ENCODE measurements at regions not wholly inside any gene's neighbourhood (a gene's known extent, or its start where the extent isn't known, plus 50 kb on each side); places are given as distances from the start of the nearest gene placed in this dataset.
"Not testable (repeated sequence)": the region's sequence is repeated elsewhere in the genome, so short reads cannot be mapped to it uniquely, and the experiment has no call there.

DNA sequence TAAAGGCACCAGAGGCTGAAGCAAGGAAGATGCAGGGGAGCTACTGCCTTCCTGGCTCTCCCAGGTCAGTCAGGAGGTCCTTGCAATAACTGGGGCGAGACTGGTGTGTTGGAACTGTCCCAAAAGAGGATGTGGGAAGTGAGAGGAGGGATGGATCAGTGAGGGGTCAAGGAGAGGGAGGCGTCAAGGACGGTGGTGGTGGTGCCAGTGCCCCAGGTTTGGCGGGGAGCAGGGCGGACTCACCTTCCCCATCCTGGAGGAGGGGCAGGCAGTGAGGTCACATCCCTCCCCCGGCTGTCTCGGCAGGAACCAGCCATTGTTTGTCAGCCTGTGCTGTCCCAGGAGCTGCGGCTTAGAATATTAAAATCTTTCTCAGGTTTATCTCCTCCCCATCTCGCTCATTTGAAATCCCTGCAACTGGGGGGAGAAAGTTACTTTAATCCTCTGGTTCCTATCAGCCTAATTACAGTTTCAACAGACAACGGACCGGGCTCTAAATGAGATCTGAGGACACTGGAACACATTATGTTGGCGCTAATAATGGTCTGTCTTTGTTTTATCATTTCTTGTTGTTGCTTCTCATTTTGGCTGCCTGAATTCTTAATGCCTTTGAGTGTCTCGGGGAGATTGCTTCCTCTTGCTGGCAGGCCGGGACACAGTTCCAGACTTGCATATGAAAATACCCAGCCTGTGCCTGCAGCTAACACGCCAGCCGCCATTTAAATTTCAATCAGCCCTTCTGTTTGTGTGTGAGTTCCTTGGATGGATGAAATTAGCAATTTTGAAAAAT lies 387.5 kb downstream of the RPS24 start:
- DNase-seq (ENCODE audit: low read depth in 4 of 4, low spot score in 2 of 4), result no peak

DNA sequence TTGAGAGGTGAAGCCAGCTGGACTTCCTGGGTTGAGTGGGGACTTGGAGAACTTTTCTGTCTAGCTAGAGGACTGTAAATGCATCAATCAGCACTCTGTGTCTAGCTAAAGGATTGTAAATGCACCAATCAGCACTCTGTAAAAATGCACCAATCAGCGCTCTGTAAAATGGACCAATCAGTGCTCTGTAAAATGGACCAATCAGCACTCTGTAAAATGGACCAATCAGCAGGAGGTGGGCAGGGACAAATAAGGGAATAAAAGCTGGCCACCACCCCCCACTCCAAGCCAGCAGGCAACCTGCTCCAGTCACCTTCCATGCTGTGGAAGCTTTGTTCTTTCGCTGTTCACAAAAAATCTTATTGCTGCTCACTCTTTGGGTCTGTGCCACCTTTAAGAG lies 390.4 kb downstream of the RPS24 start:
- not testable (repeated sequence) for DNase-seq (ENCODE audit: low read depth in 4 of 4, low spot score in 2 of 4)

GRCh38 chr10:78424723-78425122 lies 391.1 kb downstream of the RPS24 start:
- DNase-seq (ENCODE audit: low read depth in 4 of 4, low spot score in 2 of 4), result no peak

DNA sequence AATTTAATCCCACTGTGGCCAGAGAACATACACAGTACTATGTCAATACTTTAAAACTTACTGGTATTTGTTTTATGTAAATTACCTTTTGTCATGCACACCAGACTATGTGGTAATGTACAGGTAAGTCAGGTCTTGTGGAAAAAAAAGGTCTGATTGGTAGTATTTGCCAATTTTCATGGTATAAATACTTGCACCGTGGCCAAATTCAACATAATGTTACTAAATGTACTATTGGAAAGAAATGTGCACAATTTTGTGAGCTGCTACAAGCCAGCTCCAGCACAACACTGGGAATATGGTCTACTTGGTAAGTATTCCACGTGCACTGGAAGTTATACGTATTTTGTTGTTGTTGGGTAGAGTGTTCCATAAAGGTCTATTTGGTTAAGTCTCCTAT lies 392.5 kb downstream of the RPS24 start:
- no peak for DNase-seq (ENCODE audit: low read depth in 4 of 4, low spot score in 2 of 4)

GRCh38 chr10:78427497-78428031 lies 393.9 kb downstream of the RPS24 start:
- DNase-seq (ENCODE audit: low read depth in 4 of 4, low spot score in 2 of 4), result no peak

DNA sequence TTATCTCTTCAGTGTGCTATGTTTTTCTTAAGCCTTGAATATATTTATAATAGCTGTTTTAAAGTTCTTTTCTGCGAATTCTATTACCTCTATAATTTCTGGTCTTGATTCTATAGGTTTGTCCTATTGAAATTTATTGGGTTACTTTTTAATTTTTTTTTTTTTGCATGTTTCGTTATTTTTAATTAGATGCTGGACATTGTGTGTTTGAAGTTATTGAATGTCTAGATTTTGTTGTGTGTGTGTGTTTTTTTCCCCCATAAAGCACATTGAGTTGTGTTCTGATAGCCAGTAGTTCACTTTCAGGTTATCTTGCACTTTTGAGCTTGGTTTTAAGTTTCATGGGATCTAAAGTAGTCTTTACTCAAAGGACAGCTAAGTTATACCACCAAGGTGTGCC lies 394.9 kb downstream of the RPS24 start:
- DNase-seq (ENCODE audit: low read depth in 4 of 4, low spot score in 2 of 4), result no peak

DNA sequence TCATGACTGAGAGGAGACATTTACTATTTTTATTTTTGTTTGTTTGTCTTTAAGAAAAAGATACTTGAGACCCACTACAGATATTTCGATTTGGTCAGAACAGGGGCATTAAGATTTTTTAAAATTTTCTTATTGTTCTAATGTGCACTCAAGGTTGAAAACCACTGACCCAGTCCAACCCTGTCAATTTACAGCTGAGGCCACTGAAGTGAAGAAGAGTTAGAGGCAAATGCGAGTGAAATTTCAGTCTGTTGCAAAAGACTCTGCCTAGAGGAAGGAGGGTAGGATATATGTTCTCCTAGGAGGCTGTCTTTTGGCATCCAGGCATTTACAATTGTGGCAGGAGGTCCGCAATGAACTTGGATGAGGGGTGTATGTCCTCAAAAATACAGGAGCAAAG lies 396.3 kb downstream of the RPS24 start:
- no peak for DNase-seq (ENCODE audit: low read depth in 4 of 4, low spot score in 2 of 4)

- DNase-seq (ENCODE audit: low read depth in 4 of 4, low spot score in 2 of 4), result no peak
Observed at GRCh38 chr10:78432583-78432982, 398.9 kb downstream of the RPS24 start.

- no peak for DNase-seq (ENCODE audit: low read depth in 4 of 4, low spot score in 2 of 4)
Observed at GRCh38 chr10:78433076-78433595, 399.5 kb downstream of the RPS24 start.

DNA sequence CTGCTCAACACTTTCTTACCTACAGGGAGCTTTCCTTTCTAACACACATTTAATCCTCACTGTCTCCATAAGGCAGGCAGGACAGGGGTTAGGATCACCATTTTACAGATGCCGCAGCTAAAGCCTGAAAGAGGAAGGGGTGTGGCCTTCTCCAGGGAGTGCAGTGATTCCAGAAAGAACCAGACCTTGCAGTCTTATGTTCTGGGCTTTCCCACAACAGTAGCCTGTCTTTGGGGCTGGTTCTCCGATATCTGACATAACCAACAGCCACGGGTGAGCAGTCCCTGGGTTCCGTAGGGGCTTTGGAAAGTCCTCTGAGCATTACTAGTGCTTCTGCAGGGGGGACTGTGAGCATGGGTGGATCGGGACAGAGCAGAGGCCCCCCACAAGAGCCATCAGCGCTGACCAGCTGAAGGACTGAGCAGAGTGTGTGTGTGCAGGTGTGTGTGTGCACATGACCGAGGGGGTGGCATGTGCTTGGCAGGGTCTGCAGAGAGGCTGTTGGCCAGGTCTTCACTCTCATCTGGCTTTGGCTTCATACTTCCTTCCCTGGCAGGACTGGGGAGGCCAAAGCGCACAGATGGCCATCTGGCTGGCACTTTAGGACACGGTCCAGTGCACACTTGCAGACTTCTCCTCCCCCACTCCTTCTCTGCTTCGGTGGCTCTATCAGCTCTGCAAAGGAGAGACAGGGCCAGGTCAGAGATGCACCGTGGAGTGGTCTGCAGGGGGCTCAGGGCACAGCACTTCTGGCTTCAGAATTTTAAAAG lies 400.3 kb downstream of the RPS24 start:
- no peak for DNase-seq (ENCODE audit: low read depth in 4 of 4, low spot score in 2 of 4)

- no peak for DNase-seq (ENCODE audit: low read depth in 4 of 4, low spot score in 2 of 4)
Observed at GRCh38 chr10:78434886-78435285, 401.2 kb downstream of the RPS24 start.

DNA sequence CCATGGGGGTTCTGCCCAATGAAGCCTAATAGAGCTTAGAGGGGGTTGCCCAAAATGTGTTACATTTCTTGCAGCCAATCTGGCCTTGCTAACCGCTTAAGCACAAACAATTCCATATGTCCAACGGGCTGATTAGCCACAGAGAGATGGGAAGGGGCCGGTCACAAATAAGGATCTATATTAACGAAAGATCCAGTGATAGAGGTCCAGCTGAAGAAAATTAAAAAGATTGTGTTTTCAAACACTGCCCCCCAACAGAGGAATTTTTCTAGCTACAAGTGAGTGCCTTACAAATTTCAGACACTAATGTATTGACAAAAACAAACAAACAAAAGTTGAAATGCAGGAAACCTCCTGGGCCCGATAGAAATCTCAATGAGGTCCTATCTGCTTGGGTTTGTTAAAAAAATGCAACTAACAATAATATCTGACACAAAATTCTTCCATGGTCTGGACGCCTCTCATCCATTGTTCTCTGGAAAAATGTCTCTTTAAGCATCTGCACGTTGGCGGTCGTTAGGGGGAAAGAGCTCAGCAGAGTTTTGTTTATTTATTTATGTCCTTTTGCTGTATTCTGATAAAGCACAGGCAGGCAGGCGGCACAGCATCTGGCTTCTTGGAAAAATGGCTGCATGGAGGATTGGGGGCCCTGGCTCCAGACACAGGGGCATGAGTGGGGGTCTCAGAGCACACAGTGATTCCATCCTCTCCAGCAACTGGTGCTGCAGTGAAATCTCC lies 402.0 kb downstream of the RPS24 start:
- DNase-seq (ENCODE audit: low read depth in 4 of 4, low spot score in 2 of 4), result no peak

- no peak for DNase-seq (ENCODE audit: low read depth in 4 of 4, low spot score in 2 of 4)
Observed at GRCh38 chr10:78436222-78436573, 402.5 kb downstream of the RPS24 start.

- DNase-seq (ENCODE audit: low read depth in 4 of 4, low spot score in 2 of 4), result no peak
Observed at GRCh38 chr10:78436706-78437406, 403.2 kb downstream of the RPS24 start.

GRCh38 chr10:78437407-78437768 lies 403.7 kb downstream of the RPS24 start:
- no peak for DNase-seq (ENCODE audit: low read depth in 4 of 4, low spot score in 2 of 4)

DNA sequence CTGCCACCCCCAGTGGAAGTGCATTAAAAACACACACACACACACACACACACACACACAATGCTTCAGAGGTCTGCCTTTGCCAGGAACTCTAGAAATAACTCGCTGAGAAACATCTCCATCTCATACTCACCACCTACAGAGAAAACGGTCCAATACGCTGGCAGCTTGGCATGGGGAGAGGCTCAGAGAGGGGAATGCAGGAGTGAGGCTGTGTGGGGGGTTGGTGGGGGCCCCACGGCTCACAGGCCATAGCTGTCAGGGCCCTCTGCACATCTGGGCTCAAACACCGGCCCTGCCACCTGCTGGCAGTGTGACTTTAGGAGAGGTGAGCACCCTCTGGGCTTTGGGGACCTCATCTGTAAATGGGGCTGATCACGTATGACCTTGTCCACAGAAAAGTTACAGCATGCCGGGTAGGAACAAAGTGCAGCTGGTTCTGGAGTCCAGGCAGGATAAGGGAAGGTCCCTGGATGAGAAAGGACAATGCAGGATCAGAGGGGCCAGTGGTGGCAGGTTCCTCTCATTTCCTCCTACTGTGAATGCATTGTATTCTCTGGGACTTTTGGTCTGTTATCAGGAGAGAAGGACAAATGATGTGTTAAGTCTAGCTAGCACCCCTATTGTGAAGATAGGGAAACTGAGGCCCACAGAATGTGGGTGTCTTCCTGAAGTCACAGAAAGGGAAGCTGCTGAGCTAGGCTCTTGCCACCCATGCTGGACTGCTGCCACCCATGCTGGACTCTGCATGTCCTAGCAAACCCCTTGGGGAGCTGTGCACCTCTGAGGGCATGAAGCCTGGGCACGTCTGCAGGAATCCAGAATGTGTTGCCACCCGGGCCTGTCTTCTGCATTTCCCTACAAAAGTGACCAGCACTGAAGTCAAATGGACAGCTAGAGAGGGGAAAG lies 404.6 kb downstream of the RPS24 start:
- no peak for DNase-seq (ENCODE audit: low read depth in 4 of 4, low spot score in 2 of 4)

DNA sequence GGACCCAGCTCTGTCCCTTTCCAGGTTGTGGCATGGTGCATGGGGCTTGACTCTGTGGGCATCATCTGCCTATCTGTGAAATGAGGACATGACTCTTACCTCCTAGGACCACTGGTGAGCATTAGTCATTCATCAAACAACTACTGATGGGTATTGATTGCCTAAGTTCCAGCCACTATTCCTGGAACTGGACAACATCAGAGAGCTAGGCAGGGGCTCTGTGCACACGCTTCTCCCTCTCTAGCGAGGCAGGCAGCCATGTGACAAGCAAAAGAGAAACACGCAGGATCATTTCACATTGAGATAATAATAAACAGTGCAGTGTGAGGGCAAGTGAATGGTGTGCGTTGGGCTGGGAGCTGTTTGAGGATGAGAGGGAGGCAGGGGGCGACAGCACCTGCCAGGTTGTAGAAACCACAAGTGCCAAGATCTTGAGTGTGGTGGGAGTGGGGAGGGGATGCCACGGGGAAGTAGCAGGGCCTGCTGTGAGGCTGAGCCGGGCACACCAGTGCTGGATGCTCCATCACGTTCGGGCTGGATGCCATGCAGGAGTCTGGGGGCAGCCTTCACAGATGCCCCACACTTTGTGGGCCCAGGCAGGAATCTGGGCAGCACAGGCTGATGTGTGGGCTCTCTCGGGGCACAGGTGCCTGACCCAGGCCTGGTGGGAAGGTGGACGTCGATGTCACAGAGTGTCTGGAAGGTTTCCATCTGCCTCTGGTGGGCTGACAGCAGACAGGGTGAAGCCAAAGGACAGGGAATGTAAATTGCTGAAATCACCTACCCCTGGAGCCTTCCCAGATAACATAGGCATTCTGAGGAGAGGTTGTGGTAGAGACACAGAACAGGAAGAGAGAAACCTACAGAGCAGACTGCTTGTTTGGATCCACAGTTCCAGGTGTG lies 405.5 kb downstream of the RPS24 start:
- no peak for DNase-seq (ENCODE audit: low read depth in 4 of 4, low spot score in 2 of 4)

GRCh38 chr10:78441010-78441409 lies 407.3 kb downstream of the RPS24 start:
- no peak for DNase-seq (ENCODE audit: low read depth in 4 of 4, low spot score in 2 of 4)
